HepG2 (cell line): ENCODE measurements at regions not wholly inside any gene's neighbourhood (a gene's known extent, or its start where the extent isn't known, plus 50 kb on each side); places are given as distances from the start of the nearest gene placed in this dataset.
A peak's percentile ranks its signal among the peaks of the same experiment; 100 is the strongest.

Source experiments
- ARID2 ChIP-seq: sonication (generic); formaldehyde crosslinking; IDR thresholded peaks from 2 replicates; pipeline ENCODE4 v1.8.1; 2022; ENCODE audit warnings: mild to moderate bottlenecking, missing genetic modification reagents, borderline replicate concordance
- ATF1 ChIP-seq: IDR thresholded peaks from 2 replicates; pipeline ENCODE4 v1.6.1; 2016; ENCODE audit warnings: mild to moderate bottlenecking, control low read depth
- ATF3 ChIP-seq: sonication (generic); formaldehyde crosslinking; IDR thresholded peaks from 2 replicates; pipeline ENCODE4 v1.4.0; 2020; ENCODE audit warnings: missing genetic modification reagents
- CENPX ChIP-seq: sonication (generic); formaldehyde crosslinking; IDR thresholded peaks from 2 replicates; pipeline ENCODE4 v1.9.0; 2021; ENCODE audit warnings: mild to moderate bottlenecking, missing genetic modification reagents, moderate library complexity
- DBP ChIP-seq: sonication (generic); formaldehyde crosslinking; IDR thresholded peaks from 2 replicates; pipeline ENCODE4 v1.4.0; 2020; ENCODE audit warnings: missing genetic modification reagents; ENCODE audit errors: not compliant biosample characterization
- E2F2 ChIP-seq: sonication (generic); formaldehyde crosslinking; IDR thresholded peaks from 2 replicates; pipeline ENCODE4 v1.4.0; 2020; ENCODE audit warnings: missing genetic modification reagents, borderline replicate concordance
- IKZF5 ChIP-seq: IDR thresholded peaks from 2 replicates; pipeline ENCODE4 v1.6.1; 2018; ENCODE audit warnings: missing genetic modification reagents, mild to moderate bottlenecking, missing compliant biosample characterization
- ISX ChIP-seq: sonication (generic); formaldehyde crosslinking; conservative IDR thresholded peaks from 2 replicates; pipeline ENCODE4 v1.5.0; 2020; ENCODE audit warnings: missing genetic modification reagents
- LCORL ChIP-seq, 2 experiments: fragments of 450-650 bp in 1 of 2; sonication (generic) in 1 of 2; formaldehyde crosslinking in 1 of 2; IDR thresholded peaks; 2 replicates each; pipeline versions ENCODE4 v1.5.0 to v1.6.1; 2017 to 2020; ENCODE audit warnings: antibody characterized with exemption in 1 of 2, missing genetic modification reagents in 1 of 2
- MIER3 ChIP-seq: IDR thresholded peaks from 2 replicates; pipeline ENCODE4 v1.6.1; 2016; ENCODE audit warnings: missing compliant biosample characterization, borderline replicate concordance
- MXI1 ChIP-seq: IDR thresholded peaks from 3 replicates; pipeline ENCODE4 v1.6.1; 2012; ENCODE audit warnings: low read depth, low read length, inconsistent platforms, borderline replicate concordance
- NCOA2 ChIP-seq: sonication (generic); formaldehyde crosslinking; IDR thresholded peaks from 2 replicates; pipeline ENCODE4 v1.8.0; 2022; ENCODE audit warnings: inconsistent platforms
- NCOR1 ChIP-seq: fragments of 200-600 bp; sonication (generic); IDR thresholded peaks from 2 replicates; pipeline ENCODE4 v1.7.0; 2017; ENCODE audit warnings: antibody characterized with exemption, low read length, borderline replicate concordance
- NFE2L1 ChIP-seq: sonication (generic); formaldehyde crosslinking; IDR thresholded peaks from 2 replicates; pipeline ENCODE4 v1.4.0; 2020; ENCODE audit warnings: missing genetic modification reagents, mild to moderate bottlenecking, borderline replicate concordance
- RFX1 ChIP-seq: fragments of 450-650 bp; IDR thresholded peaks from 2 replicates; pipeline ENCODE4 v1.6.1; 2017
- TBP ChIP-seq: sonication (generic); formaldehyde crosslinking; IDR thresholded peaks from 2 replicates; pipeline ENCODE4 v1.5.0; 2020; ENCODE audit warnings: missing genetic modification reagents
- TEAD3 ChIP-seq: optimal IDR thresholded peaks from 2 replicates; pipeline ENCODE3; 2016; ENCODE audit warnings: borderline replicate concordance
- TFAP4 ChIP-seq: sonication (generic); IDR thresholded peaks from 2 replicates; pipeline ENCODE4 v1.6.1; 2016; ENCODE audit warnings: low read depth, borderline replicate concordance
- U2AF2 ChIP-seq: fragments of 200-400 bp; formaldehyde crosslinking; IDR thresholded peaks from 2 replicates; pipeline ENCODE4 v1.6.1; 2017; ENCODE audit warnings: low read depth, mild to moderate bottlenecking, low read length
- YEATS2 ChIP-seq: sonication (generic); formaldehyde crosslinking; IDR thresholded peaks from 2 replicates; pipeline ENCODE4 v1.4.0; 2020; ENCODE audit warnings: missing genetic modification reagents, borderline replicate concordance
- ZBTB7A ChIP-seq: sonication (generic); formaldehyde crosslinking; IDR thresholded peaks from 2 replicates; pipeline ENCODE4 v1.8.0; 2022; ENCODE audit warnings: mild to moderate bottlenecking, missing genetic modification reagents
- ZHX1 ChIP-seq: sonication (generic); formaldehyde crosslinking; IDR thresholded peaks from 2 replicates; pipeline ENCODE4 v1.8.1; 2022; ENCODE audit warnings: low read depth, mild to moderate bottlenecking, missing genetic modification reagents
- ZNF234 ChIP-seq: sonication (generic); formaldehyde crosslinking; conservative IDR thresholded peaks from 2 replicates; pipeline ENCODE4 v1.5.1; 2020; ENCODE audit warnings: mild to moderate bottlenecking, missing genetic modification reagents
- ZNF34 ChIP-seq: sonication (generic); formaldehyde crosslinking; IDR thresholded peaks from 2 replicates; pipeline ENCODE4 v1.4.0; 2020; ENCODE audit warnings: mild to moderate bottlenecking, missing genetic modification reagents, borderline replicate concordance

- TF ChIP-seq ATF1 (CRISPR knock-in tag) (no peak), MXI1 (no peak; the same call in 2 of the 3 replicates), ZBTB7A (CRISPR knock-in tag) (no peak), TBP (CRISPR knock-in tag) (no peak), ARID2 (CRISPR knock-in tag) (no peak), MIER3 (peak; percentile 57; the same call in 1 of the 2 replicates), ZNF234 (CRISPR knock-in tag) (no peak), NFE2L1 (CRISPR knock-in tag) (no peak), NCOA2 (CRISPR knock-in tag) (no peak), NCOR1 (no peak), TFAP4 (peak; percentile 87), ZNF34 (CRISPR knock-in tag) (no peak), YEATS2 (peak; percentile 27; the same call in 1 of the 2 replicates), ISX (CRISPR knock-in tag) (no peak), RFX1 (no peak), IKZF5 (CRISPR knock-in tag) (no peak), ATF3 (CRISPR knock-in tag) (peak; percentile 92), CENPX (CRISPR knock-in tag) (no peak), DBP (CRISPR knock-in tag) (no peak), LCORL (IDR thresholded peaks at IDR 0.05) (no peak), LCORL (CRISPR knock-in tag; IDR thresholded peaks at IDR 0.05) (peak; percentile 54; the same call in 1 of the 2 replicates), TEAD3 (CRISPR knock-in tag) (peak; percentile 77), ZHX1 (CRISPR knock-in tag) (no peak), U2AF2 (no peak), E2F2 (no peak)
Measured at GRCh38 chr5:61790678-61791077, 458.6 kb downstream of the ZSWIM6 start (continued).
